HG02588 (cell line): ENCODE measurements at regions not wholly inside any gene's neighbourhood (a gene's known extent, or its start where the extent isn't known, plus 50 kb on each side); places are given as distances from the start of the nearest gene placed in this dataset.
"Not testable (repeated sequence)": the region's sequence is repeated elsewhere in the genome, so short reads cannot be mapped to it uniquely, and the experiment has no call there.

Experiments
- ATAC-seq: cut with Tn5 transposase; IDR thresholded peaks from one replicate; pipeline ENCODE4 v1.9.1; 2021; ENCODE audit warnings: mild to moderate bottlenecking, moderate library complexity; ENCODE audit not compliant: unreplicated experiment

GRCh38 chr2:198544461-198544860, 740.1 kb downstream of the PLCL1 start:
- no peak for ATAC-seq

- ATAC-seq, result no peak
Measured at GRCh38 chr2:198534756-198535155, 730.4 kb downstream of the PLCL1 start.

GRCh38 chr2:198525211-198525969, 721.0 kb downstream of the PLCL1 start:
- no peak for ATAC-seq

DNA sequence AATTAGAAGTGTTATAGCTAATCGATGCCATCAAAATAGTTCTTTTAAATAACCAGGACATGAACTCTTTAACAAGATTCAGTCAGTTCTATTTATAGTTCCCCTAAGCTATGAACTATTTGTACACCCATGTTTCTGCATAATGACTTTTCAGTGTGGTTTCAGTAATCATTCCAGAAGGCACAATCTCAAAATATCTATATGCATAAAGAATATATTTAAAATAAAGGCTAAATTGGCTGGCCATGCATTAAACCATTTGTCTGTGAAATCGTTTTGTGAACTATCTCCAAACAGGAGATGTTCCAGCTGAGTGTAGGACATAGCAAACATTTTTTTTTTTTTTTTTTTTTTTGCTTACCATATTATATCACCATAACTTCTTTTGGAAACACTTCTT, 719.3 kb downstream of the PLCL1 start:
- ATAC-seq, result no peak

DNA sequence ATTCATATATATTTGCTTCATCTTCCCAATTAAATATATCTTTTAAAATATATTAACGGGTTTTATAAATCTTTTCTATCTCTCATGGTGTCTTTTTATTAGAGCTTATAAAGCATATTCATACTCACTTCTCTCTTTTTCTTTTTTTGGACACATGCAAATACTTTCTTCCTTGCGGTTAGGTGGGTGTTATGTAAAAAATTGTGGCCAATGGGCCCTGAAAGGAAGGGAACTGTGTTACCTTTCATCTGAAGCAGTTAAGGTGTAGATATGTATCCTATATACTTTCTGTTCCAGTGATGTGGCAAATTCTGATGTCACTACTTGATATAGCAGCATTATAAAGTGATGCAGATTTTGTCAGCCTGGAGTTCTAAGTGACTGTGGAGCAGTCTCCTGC, 714.5 kb downstream of the PLCL1 start:
- ATAC-seq, result no peak

DNA sequence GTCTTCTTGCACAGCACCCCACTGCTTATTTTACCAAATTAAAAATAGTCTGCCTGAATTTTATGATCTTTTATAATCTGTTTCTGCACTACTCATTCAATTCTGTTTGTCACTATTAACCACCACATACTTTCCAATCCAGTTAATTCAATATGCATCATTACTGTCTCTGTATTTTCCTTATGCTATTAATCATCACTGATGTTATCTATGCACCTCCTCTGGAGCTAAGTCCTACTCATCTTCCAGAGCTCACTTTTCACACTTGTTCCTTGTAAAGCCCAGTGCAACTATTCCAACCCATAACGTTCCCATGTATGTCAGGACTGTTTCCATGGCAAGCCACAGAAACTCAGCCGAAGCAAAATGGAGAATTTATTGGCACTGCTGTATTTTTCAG, 713.6 kb downstream of the PLCL1 start:
- no peak for ATAC-seq

DNA sequence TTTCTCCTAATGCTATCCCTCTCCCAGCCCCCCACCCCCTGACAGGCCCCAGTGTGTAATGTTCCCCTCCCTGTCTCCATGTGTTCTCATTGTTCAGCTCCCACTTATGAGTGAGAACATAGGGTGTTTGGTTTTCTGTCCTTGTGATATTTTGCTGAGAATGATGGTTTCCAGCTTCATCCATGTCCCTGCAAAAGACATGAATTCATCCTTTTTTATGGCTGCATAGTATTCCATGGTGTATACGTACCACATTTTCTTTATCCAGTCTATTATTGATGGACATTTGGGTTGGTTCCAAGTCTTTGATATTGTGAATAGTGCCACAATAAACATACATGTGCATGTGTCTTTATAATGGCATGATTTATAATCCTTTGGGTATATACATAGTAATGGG, 704.2 kb downstream of the PLCL1 start:
- ATAC-seq, result not testable (repeated sequence)

DNA sequence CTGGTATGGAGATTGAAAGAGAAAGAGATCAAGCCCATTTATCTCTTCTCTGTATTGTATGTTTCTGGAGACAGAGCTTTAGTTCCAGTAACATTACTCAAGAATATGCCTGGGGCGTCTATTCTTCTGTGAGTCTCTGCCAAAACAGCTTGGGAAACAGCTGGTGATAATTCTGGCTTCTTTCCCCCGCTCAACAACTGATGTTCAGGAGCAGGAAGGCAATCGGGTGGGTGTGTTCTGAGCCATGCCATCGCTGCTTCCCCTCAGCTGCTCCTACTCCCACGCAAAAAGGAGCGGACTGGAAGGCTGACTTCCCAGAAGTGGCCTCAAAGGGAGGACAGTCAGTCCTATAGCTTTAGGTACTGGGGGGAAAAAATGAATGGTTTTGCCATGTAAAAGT, 695.1 kb downstream of the PLCL1 start:
- no peak for ATAC-seq

DNA sequence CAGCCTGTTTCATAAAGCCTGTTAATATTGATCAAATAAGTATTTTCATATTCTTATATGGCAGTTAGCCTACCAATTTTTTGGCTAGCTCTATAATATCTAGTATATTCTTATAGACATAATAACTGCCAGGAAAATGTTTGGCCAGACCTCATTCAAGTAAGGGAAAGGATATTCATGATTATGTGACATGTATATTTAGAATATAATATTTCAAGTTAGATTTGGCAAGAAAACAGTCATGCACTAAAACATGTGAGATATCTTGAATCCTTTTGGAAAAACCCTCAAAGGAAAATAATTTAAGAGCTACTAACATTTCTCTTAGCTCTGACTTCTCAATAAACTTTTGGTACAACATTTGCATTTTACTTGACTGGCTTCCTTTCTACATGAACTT, 694.1 kb downstream of the PLCL1 start:
- ATAC-seq, result no peak

DNA sequence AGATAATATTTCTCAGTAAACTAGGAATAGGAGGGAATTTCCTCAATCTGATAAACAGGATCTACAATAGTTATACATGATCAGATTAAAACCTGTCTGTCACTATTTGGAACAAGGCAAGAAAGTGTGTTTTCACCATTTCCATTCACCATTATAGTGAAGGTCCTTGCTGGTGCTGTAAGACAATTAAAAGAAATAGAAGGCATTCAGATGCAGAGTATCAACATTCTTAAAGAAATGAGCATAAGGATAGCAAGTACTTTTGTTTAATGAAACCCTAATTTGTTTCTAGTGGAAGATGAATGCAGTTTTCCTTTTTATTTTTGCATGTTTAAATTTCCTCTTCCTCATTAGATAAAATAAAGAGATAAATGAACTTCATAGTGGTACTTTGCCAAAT, 693.7 kb downstream of the PLCL1 start:
- ATAC-seq, result no peak

GRCh38 chr2:198494931-198495330, 690.5 kb downstream of the PLCL1 start:
- no peak for ATAC-seq

DNA sequence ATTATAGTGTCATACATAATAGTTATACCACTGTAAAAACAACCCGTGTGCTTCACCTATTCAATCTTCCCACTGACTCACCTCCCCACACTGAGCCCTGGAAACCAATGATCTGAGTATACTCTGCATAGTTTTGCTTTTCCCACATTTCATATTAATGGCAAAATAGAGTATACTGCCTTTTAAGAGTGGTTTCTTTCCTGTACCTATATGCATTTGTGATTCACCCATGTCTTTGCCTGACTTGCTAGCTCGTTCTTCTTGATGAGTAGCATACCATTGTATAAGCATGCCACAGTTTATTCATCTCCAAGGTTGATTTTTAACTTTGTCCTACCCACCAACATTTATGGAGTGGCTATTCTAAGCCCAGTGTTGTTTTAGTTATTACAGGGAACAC, 686.4 kb downstream of the PLCL1 start:
- ATAC-seq, result no peak

DNA sequence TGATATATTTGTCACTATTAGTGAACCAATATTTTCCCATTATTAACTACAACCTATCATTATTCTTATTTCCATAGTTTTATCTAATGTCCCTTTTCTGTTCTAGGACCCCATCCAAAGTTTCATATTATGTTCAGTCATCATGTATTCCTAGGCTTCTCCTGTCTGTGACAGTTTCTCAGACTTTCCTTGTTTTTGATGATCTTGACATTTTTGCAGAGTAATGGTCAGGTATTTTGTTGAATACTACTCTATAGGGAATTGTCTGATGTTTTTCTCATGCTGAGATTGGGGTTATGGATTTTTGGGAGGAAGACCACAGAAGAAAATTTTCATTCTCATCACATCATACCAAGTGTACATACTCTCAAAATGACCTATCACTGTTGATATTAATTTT, 684.6 kb downstream of the PLCL1 start:
- ATAC-seq, result no peak

GRCh38 chr2:198483051-198483450, 678.7 kb downstream of the PLCL1 start:
- no peak for ATAC-seq

GRCh38 chr2:198479065-198479464, 674.7 kb downstream of the PLCL1 start:
- ATAC-seq, result no peak

DNA sequence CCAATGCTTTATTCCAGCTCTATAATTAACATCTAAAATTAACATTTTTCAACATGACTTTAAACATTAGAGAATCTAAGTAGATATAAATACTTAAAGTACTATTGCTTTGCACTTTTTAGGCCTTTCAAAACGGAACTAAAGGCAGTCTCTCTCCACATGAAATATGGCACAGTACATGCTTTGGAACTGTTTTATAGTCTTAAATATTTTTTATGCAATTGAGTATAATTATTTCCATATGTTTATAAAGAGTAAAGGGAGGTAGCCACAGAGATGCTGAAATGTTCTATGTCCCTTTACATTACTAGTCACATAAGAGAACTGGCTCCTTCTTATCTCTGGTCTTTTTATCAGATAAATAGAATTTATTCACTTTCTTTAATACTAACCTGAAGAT, 674.0 kb downstream of the PLCL1 start:
- no peak for ATAC-seq

GRCh38 chr2:198476007-198476406, 671.6 kb downstream of the PLCL1 start:
- no peak for ATAC-seq

GRCh38 chr2:198471291-198471690, 666.9 kb downstream of the PLCL1 start:
- ATAC-seq, result no peak

GRCh38 chr2:198468136-198468535, 663.7 kb downstream of the PLCL1 start:
- no peak for ATAC-seq

DNA sequence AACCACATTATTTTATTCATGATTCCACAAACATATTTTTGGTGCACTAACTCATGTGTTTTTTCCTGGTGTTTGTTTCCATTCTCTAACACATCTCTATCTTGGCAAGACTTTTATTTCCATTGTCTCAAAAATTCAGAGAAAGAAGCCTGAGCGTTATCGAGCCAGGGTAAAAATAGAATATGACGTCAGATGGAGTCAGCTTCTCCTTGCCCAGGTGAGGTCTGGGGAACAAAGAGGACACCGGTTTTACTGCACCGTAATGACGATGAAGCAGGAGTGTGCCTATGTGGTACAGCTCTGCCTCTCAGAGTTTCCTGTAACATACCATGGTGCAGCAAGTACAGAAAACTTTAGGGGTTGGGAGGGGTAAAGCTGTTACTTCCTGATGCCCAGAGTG, 661.6 kb downstream of the PLCL1 start:
- ATAC-seq, result no peak

DNA sequence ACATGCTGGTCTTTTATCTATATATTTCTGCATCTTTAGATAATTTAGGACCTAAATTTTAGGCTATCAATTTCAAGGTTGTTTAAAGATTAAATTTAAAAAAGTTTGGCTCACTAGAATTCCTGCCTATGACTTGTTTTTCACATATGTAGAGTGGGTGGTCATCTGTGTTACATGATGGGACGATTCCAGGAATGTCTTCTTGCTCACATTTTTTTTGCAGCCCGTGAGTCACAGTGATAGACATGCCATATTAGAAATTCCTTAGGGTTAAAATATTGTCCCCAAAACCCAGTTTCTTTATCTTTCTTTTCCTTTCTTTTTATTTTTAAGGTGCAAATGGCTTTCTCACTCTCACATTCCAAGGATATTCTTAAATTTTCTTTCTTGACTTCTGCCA, 652.0 kb downstream of the PLCL1 start:
- ATAC-seq, result no peak

- ATAC-seq, result no peak
Measured at GRCh38 chr2:198453866-198454265, 649.5 kb downstream of the PLCL1 start.

GRCh38 chr2:198452327-198452726, 647.9 kb downstream of the PLCL1 start:
- no peak for ATAC-seq
